Spleen (tissue), 11 donors: ENCODE measurements at regions not wholly inside any gene's neighbourhood (a gene's known extent, or its start where the extent isn't known, plus 50 kb on each side); places are given as distances from the start of the nearest gene placed in this dataset.

Source experiments
- DNase-seq: peaks from one replicate; pipeline ENCODE4 v3.0.0-alpha.2; 2020
- H3K27ac ChIP-seq, 8 donors: fragments of 200-600 bp; sonication (generic) in 7 of 8; 1 replicate in 4 of 8; 2 replicates in 4 of 8; pipeline versions ENCODE4 v1.5.0 to v1.8.0; 2016 to 2021; ENCODE audit warnings: inconsistent platforms in 4 of 8, mild to moderate bottlenecking in 4 of 8, moderate library complexity in 1 of 8
- H3K27me3 ChIP-seq, 7 donors: fragments of 200-600 bp; sonication (generic) in 6 of 7; replicated peaks in 1 of 7; 1 replicate in 4 of 7; 2 replicates in 3 of 7; pipeline versions ENCODE4 v1.5.0 to v1.8.0; 2016 to 2021; ENCODE audit warnings: inconsistent platforms in 3 of 7, mild to moderate bottlenecking in 1 of 7
- H3K36me3 ChIP-seq, 6 donors: fragments of 200-600 bp; sonication (generic) in 5 of 6; 1 replicate in 4 of 6; 2 replicates in 2 of 6; pipeline versions ENCODE4 v1.5.0 to v1.8.0; 2016 to 2021; ENCODE audit warnings: inconsistent platforms in 2 of 6
- H3K4me1 ChIP-seq, 6 donors: fragments of 200-600 bp; sonication (generic) in 5 of 6; 1 replicate in 3 of 6; 2 replicates in 3 of 6; pipeline versions ENCODE4 v1.5.0 to v1.8.0; 2016 to 2021; ENCODE audit warnings: inconsistent platforms in 3 of 6
- H3K4me3 ChIP-seq, 8 donors: fragments of 200-600 bp; sonication (generic) in 7 of 8; 1 replicate in 4 of 8; 2 replicates in 4 of 8; pipeline versions ENCODE4 v1.5.0 to v1.8.0; 2016 to 2021; ENCODE audit warnings: inconsistent platforms in 4 of 8, mild to moderate bottlenecking in 4 of 8, moderate library complexity in 2 of 8
- H3K9me3 ChIP-seq, 8 donors: fragments of 200-600 bp; sonication (generic) in 7 of 8; 1 replicate in 4 of 8; 2 replicates in 4 of 8; pipeline versions ENCODE4 v1.5.0 to v1.8.0; 2016 to 2021; ENCODE audit warnings: inconsistent platforms in 4 of 8
- POLR2A ChIP-seq, 3 donors: fragments of 450-650 bp; IDR thresholded peaks; one replicate each; pipeline ENCODE4 v1.5.1; 2017; ENCODE audit warnings: antibody characterized with exemption in 3 of 3, mild to moderate bottlenecking in 1 of 3
- POLR2AphosphoS5 ChIP-seq, 3 donors: sonication (generic); formaldehyde crosslinking; IDR thresholded peaks; one replicate each; pipeline ENCODE4 v1.5.1; 2017; ENCODE audit warnings: antibody characterized with exemption in 3 of 3
- WGBS, 5 donors: extraction: QIAGEN DNeasy Blood & Tissue Kit in 3 of 5; methylation state at CpG; one replicate each; pipeline versions ENCODE4 v1.1.5 to v1.1.7; 2013 to 2018; 5-methylcytosine and 5-hydroxymethylcytosine counted together
- intact Hi-C: fragments of 100-400 bp; cut with DNase I; formaldehyde crosslinking; loops from one replicate; pipeline ENCODE4 v1.15.0; 2023; ENCODE audit warnings: low total_unique reads
- TF ChIP-seq, protein P1 (sequence below), 11 experiments: fragments of 200-600 bp in 7 of 11; fragments of 450-650 bp in 4 of 11; sonication (generic) in 4 of 11; IDR thresholded peaks in 8 of 11; conservative IDR thresholded peaks in 3 of 11; 1 replicate in 7 of 11; 2 replicates in 4 of 11; pipeline versions ENCODE4 v1.4.0 to v1.8.0; 2016 to 2021; ENCODE audit warnings: antibody characterized with exemption in 11 of 11, inconsistent platforms in 4 of 11, mild to moderate bottlenecking in 1 of 11
- donor health status: healthy with polysubstance abuse.
- donor health status: DM: no; HTN: no; CAD: no; lungs with moderate emphysema.
- donor health status: DM: no; HTN: no; CAD: no.
- donor health status: Bipolar disorder and iron deficiency.
- donor health status: healthy.
- donor health status: DM: no; HTN: no; CAD: no.
- donor health status: DM: yes; HTN: yes; CAD: no.

DNA sequence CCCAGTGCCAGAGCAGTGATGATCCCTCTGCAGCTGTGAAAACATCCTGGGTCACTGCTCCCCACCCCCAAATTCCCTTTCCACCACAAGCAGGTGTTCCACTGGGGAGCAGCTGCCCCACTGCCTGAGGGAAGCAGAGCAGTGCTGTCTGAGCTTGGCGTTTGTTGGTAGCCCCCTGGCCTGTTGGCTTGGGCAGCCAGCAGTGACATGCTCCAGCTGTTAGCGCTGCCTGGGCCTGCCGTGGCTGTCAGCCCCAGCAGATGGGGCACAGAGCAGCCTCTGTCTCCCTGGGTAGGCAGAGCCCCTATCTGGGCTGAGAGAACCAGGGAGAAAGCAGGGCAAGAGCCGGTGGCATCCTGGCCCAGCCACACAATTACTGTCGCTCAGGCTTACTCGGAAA lies 247.7 kb downstream of the GLI2 start:
- TF ChIP-seq POLR2A (IDR thresholded peaks at IDR 0.05) (no peak), POLR2AphosphoS5 (IDR thresholded peaks at IDR 0.05) (no peak)
- TF ChIP-seq, protein P1, sequence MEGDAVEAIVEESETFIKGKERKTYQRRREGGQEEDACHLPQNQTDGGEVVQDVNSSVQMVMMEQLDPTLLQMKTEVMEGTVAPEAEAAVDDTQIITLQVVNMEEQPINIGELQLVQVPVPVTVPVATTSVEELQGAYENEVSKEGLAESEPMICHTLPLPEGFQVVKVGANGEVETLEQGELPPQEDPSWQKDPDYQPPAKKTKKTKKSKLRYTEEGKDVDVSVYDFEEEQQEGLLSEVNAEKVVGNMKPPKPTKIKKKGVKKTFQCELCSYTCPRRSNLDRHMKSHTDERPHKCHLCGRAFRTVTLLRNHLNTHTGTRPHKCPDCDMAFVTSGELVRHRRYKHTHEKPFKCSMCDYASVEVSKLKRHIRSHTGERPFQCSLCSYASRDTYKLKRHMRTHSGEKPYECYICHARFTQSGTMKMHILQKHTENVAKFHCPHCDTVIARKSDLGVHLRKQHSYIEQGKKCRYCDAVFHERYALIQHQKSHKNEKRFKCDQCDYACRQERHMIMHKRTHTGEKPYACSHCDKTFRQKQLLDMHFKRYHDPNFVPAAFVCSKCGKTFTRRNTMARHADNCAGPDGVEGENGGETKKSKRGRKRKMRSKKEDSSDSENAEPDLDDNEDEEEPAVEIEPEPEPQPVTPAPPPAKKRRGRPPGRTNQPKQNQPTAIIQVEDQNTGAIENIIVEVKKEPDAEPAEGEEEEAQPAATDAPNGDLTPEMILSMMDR (IDR thresholded peaks at IDR 0.05 in 8 of 11, conservative IDR thresholded peaks at IDR 0.05 in 3 of 11), result no peak
- 78 to 86% (median 83%) methylated on average over 5 to 6 of the region's 6 CpGs for WGBS, 5 donors
- H3K4me3 ChIP-seq, result no peak overlapping the region
- no peaks in the 10 kb centered on the region for H3K27me3 ChIP-seq
- H3K27ac ChIP-seq, result no peak overlapping the region
- H3K36me3 ChIP-seq, result peaks cover 0 to 9% (median 0%) of the 10 kb centered on the region in 6 donors
- peak; percentile 47 for DNase-seq
- no peaks in the 10 kb centered on the region for H3K4me1 ChIP-seq
- intact Hi-C loops, result no loop called here
- H3K9me3 ChIP-seq, result peaks cover 0 to 3% (median 0%) of the 10 kb centered on the region in 8 donors

DNA sequence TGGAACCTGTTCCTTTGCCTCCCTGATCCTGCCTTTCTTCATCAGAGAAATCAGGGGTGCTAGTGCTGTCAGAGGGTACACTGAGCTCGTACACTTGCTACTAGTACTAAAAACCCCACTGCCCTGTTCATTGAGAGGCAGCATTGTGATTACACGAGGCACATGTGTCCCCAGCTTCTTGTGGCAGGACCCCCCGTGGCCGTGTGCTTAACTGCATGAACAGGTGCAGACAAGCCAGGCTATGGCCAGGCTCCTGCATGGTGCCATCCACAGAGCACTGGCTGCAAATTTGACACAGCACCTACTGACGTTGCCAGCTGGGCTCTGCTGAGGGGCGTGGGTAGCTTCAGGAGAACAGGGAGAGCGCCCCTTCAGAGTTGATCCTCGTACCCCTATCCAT lies 248.4 kb downstream of the GLI2 start:
- H3K36me3 ChIP-seq, result peaks cover 0 to 13% (median 0%) of the 10 kb centered on the region in 6 donors
- TF ChIP-seq POLR2A (IDR thresholded peaks at IDR 0.05), result no peak
- no peak for TF ChIP-seq POLR2AphosphoS5 (IDR thresholded peaks at IDR 0.05)
- TF ChIP-seq, protein P1 (IDR thresholded peaks at IDR 0.05 in 8 of 11, conservative IDR thresholded peaks at IDR 0.05 in 3 of 11), result no peak
- no peaks in the 10 kb centered on the region for H3K27me3 ChIP-seq
- no peak overlapping the region for H3K4me3 ChIP-seq
- H3K4me1 ChIP-seq, result no peaks in the 10 kb centered on the region
- peaks cover 0 to 4% (median 0%) of the 10 kb centered on the region in 8 donors for H3K9me3 ChIP-seq
- intact Hi-C loops, result no loop called here
- DNase-seq, result peak; percentile 66
- 75 to 90% (median 83%) methylated on average over 8 of the region's 8 CpGs for WGBS, 5 donors
- no peak overlapping the region for H3K27ac ChIP-seq

DNA sequence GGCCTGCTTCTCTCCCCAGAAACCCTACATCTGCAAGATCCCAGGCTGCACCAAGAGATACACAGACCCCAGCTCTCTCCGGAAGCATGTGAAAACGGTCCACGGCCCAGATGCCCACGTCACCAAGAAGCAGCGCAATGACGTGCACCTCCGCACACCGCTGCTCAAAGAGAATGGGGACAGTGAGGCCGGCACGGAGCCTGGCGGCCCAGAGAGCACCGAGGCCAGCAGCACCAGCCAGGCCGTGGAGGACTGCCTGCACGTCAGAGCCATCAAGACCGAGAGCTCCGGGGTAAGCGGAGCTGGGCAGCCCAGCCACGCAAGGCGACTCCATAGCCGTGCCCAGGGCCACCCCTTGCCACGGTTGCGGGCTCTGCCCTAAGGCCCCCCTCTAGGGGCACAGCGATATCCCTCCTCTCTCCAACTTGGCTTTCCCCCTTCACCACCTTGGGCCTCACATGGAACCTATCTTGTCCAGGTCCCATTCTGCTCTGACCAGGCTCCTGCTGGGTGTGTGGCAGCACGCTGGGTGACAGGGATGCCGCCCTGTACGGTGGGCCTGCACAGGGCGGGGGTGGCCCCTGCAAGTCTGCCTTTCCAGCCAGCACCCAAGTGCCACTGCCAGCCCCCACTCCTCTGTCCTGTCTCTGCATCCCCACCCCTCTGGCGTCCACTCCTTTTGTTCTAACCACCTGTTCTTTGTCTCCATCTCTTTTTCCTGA lies 248.9 kb downstream of the GLI2 start:
- no peaks in the 10 kb centered on the region for H3K4me1 ChIP-seq
- H3K27ac ChIP-seq, result no peak overlapping the region
- intact Hi-C loops, result no loop called here
- H3K4me3 ChIP-seq, result no peak overlapping the region
- peak; percentile 72 for DNase-seq
- peaks cover 0 to 18% (median 0%) of the 10 kb centered on the region in 6 donors for H3K36me3 ChIP-seq
- 93 to 97% (median 94%) methylated on average over 27 to 28 of the region's 28 CpGs for WGBS, 5 donors
- TF ChIP-seq POLR2AphosphoS5 (IDR thresholded peaks at IDR 0.05) (no peak), POLR2A (IDR thresholded peaks at IDR 0.05) (no peak)
- TF ChIP-seq, protein P1 (IDR thresholded peaks at IDR 0.05 in 8 of 11, conservative IDR thresholded peaks at IDR 0.05 in 3 of 11), result no peak
- H3K9me3 ChIP-seq, result peaks cover 0 to 4% (median 0%) of the 10 kb centered on the region in 8 donors
- H3K27me3 ChIP-seq, result no peaks in the 10 kb centered on the region

- TF ChIP-seq POLR2AphosphoS5 (IDR thresholded peaks at IDR 0.05) (no peak), POLR2A (IDR thresholded peaks at IDR 0.05) (no peak)
- TF ChIP-seq, protein P1 (IDR thresholded peaks at IDR 0.05 in 8 of 11, conservative IDR thresholded peaks at IDR 0.05 in 3 of 11), result no peak
- 87 to 93% (median 90%) methylated on average over 12 of the region's 12 CpGs for WGBS, 5 donors
- peak; percentile 69 for DNase-seq
- peaks cover 0 to 4% (median 0%) of the 10 kb centered on the region in 8 donors for H3K9me3 ChIP-seq
- no peaks in the 10 kb centered on the region for H3K27me3 ChIP-seq
- no peak overlapping the region for H3K27ac ChIP-seq
- H3K36me3 ChIP-seq, result peaks cover 0 to 21% (median 0%) of the 10 kb centered on the region in 6 donors
- intact Hi-C loops, result no loop called here
- H3K4me1 ChIP-seq, result no peaks in the 10 kb centered on the region
- no peak overlapping the region for H3K4me3 ChIP-seq
These were observed 249.7 kb downstream of the GLI2 start for GRCh38 chr2:120985174-120985996.
